H1 (cell line): ENCODE measurements at regions not wholly inside any gene's neighbourhood (a gene's known extent, or its start where the extent isn't known, plus 50 kb on each side); places are given as distances from the start of the nearest gene placed in this dataset.

Experiments
- CBX5 ChIP-seq: fragments of 300-800, 300-1000 bp; sonication (generic); IDR thresholded peaks from 2 replicates; pipeline ENCODE4 v1.7.1; 2016; ENCODE audit warnings: antibody characterized with exemption, low read length, low read depth
- EGR1 ChIP-seq: IDR thresholded peaks from 2 replicates; pipeline ENCODE4 v1.6.1; 2011; ENCODE audit warnings: low read depth, low read length, borderline replicate concordance
- JUN ChIP-seq: IDR thresholded peaks from 2 replicates; pipeline ENCODE4 v1.6.1; 2011; ENCODE audit warnings: low read depth, mild to moderate bottlenecking, improper control_type of control experiment, low read length
- PHF8 ChIP-seq: fragments of 200-600 bp; sonication (generic); conservative IDR thresholded peaks from 2 replicates; pipeline ENCODE4 v1.7.1; 2012; ENCODE audit warnings: low read depth, mild to moderate bottlenecking, inconsistent platforms, low read length, moderate library complexity
- RAD21 ChIP-seq, 2 experiments: IDR thresholded peaks in 1 of 2; conservative IDR thresholded peaks in 1 of 2; 2 replicates each; pipeline ENCODE4 v1.6.1; 2011; ENCODE audit warnings: low read depth in 2 of 2, low read length in 2 of 2, improper control_type of control experiment in 1 of 2, inconsistent platforms in 1 of 2, mild to moderate bottlenecking in 1 of 2, moderate library complexity in 1 of 2
- SIN3A ChIP-seq, 2 experiments: IDR thresholded peaks in 1 of 2; conservative IDR thresholded peaks in 1 of 2; 2 replicates each; pipeline ENCODE4 v1.6.1; 2011 to 2012; ENCODE audit warnings: low read length in 2 of 2, improper control_type of control experiment in 1 of 2, low read depth in 1 of 2, mild to moderate bottlenecking in 1 of 2
- USF2 ChIP-seq: IDR thresholded peaks from 2 replicates; pipeline ENCODE4 v1.6.1; 2011; ENCODE audit warnings: low read length, improper control_type of control experiment

- TF ChIP-seq CBX5 = no peak
- TF ChIP-seq EGR1 = no peak
- TF ChIP-seq JUN = no peak
- TF ChIP-seq SIN3A (conservative IDR thresholded peaks at IDR 0.05 in 1 of 2, IDR thresholded peaks at IDR 0.05 in 1 of 2; ENCODE audit: low read depth in 1 of 2, low read length in 2 of 2) = no peak
- no peak for TF ChIP-seq RAD21 (IDR thresholded peaks at IDR 0.05 in 1 of 2, conservative IDR thresholded peaks at IDR 0.05 in 1 of 2; ENCODE audit: low read depth in 2 of 2, low read length in 2 of 2)
- no peak for TF ChIP-seq USF2
- TF ChIP-seq PHF8 = no peak
These were observed 694.7 kb upstream of the SALL1 start (continued) for GRCh38 chr16:51845586-51846305.
